Fibroblast of mammary gland (primary cell): ENCODE measurements at regions not wholly inside any gene's neighbourhood (a gene's known extent, or its start where the extent isn't known, plus 50 kb on each side); places are given as distances from the start of the nearest gene placed in this dataset.

ENCODE experiments used
- DNase-seq: peaks from one replicate; pipeline ENCODE4 v3.0.0-alpha.2; 2010; ENCODE audit warnings: low read depth
- H3K4me3 ChIP-seq: 2 replicates; pipeline ENCODE4 v1.5.1; 2011; ENCODE audit warnings: low read depth, mild to moderate bottlenecking, low read length, moderate library complexity; ENCODE audit not compliant: control insufficient read depth
- CTCF ChIP-seq: conservative IDR thresholded peaks from 2 replicates; pipeline ENCODE4 v1.5.1; 2011; ENCODE audit warnings: low read depth, low read length, inconsistent platforms; ENCODE audit not compliant: control insufficient read depth, insufficient read depth

GRCh38 chr7:47047384-47047783, 534.5 kb downstream of the TNS3 start:
- no peak for TF ChIP-seq CTCF
- DNase-seq, result peak; percentile 13

GRCh38 chr7:47046949-47047348, 535.0 kb downstream of the TNS3 start:
- DNase-seq, result no peak
- TF ChIP-seq CTCF, result no peak
- H3K4me3 ChIP-seq, result no peak overlapping the region

More at GRCh38 chr7:47047384-47047783, 534.5 kb downstream of the TNS3 start:
- no peak overlapping the region for H3K4me3 ChIP-seq

- no peak for TF ChIP-seq CTCF
- no peak overlapping the region for H3K4me3 ChIP-seq
- DNase-seq, result peak; percentile 43
Observed at GRCh38 chr7:47045207-47046051, 536.5 kb downstream of the TNS3 start.

GRCh38 chr7:47044625-47045024, 537.3 kb downstream of the TNS3 start:
- no peak overlapping the region for H3K4me3 ChIP-seq
- no peak for DNase-seq
- TF ChIP-seq CTCF, result no peak

- no peak overlapping the region for H3K4me3 ChIP-seq
- TF ChIP-seq CTCF, result no peak
- DNase-seq, result no peak
Observed at GRCh38 chr7:47043304-47043703, 538.6 kb downstream of the TNS3 start.

GRCh38 chr7:47042669-47043068, 539.2 kb downstream of the TNS3 start:
- DNase-seq, result no peak
- no peak overlapping the region for H3K4me3 ChIP-seq
- no peak for TF ChIP-seq CTCF

GRCh38 chr7:47040795-47041347, 541.0 kb downstream of the TNS3 start:
- no peak overlapping the region for H3K4me3 ChIP-seq
- no peak for DNase-seq
- TF ChIP-seq CTCF, result no peak
